ENCODE measurements at regions not wholly inside any gene's neighbourhood (a gene's known extent, or its start where the extent isn't known, plus 50 kb on each side); places are given as distances from the start of the nearest gene placed in this dataset.

GRCh38 chr20:59491884-59492283 is 112.5 kb upstream of the PHACTR3 start:
- ChIA-PET POLR2A (no interaction called here), CTCF (interaction anchor here (1.1 to 1.5 kb wide), 2 partner anchors 13 to 622 kb away, joined by 3 read pairs; no protein-coding TSS in a partner anchor)
- no peak for TF ChIP-seq CTCF (IDR thresholded peaks at IDR 0.05; ENCODE audit: control extremely low read depth, extremely low read depth, low read depth, missing control alignments)
- no peak for DNase-seq (ENCODE audit: extremely low spot score)

- ChIA-PET POLR2A (no interaction called here), CTCF (interaction anchor here (0.7 kb wide), 1 partner anchor 12 kb away, joined by 3 read pairs; no protein-coding TSS in a partner anchor)
- TF ChIP-seq CTCF (IDR thresholded peaks at IDR 0.05; ENCODE audit: control extremely low read depth, extremely low read depth, low read depth, missing control alignments): no peak
- no peak for DNase-seq (ENCODE audit: extremely low spot score)
Observed at GRCh38 chr20:59493926-59494325, 110.4 kb upstream of the PHACTR3 start.

DNA sequence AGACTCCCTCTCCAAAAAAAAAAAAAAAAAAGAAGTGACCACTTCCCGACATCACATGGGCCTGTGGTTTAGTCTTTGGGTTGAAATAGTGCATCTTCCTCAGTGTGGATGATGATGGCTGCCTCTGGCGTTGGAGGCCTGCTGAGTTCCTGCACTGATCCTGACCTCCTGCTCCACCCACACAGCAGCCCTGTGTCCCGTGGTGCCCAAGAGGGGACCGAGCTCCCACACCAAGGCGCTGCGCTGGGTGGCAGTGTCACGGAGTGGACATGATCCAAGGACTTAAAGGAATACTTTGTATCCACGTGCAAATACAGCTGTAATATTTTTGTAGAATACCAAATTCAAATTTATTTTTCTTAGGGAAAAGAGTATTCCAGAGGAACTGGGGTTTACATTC is 109.2 kb upstream of the PHACTR3 start:
- ChIA-PET CTCF (interaction anchor here (0.7 to 2.2 kb wide), 24 partner anchors 8 to 661 kb away, joined by 3 to 29 read pairs (median 7); no protein-coding TSS in a partner anchor), POLR2A (no interaction called here)
- DNase-seq (ENCODE audit: extremely low spot score): no peak
- no peak for TF ChIP-seq CTCF (IDR thresholded peaks at IDR 0.05; ENCODE audit: control extremely low read depth, extremely low read depth, low read depth, missing control alignments)

DNA sequence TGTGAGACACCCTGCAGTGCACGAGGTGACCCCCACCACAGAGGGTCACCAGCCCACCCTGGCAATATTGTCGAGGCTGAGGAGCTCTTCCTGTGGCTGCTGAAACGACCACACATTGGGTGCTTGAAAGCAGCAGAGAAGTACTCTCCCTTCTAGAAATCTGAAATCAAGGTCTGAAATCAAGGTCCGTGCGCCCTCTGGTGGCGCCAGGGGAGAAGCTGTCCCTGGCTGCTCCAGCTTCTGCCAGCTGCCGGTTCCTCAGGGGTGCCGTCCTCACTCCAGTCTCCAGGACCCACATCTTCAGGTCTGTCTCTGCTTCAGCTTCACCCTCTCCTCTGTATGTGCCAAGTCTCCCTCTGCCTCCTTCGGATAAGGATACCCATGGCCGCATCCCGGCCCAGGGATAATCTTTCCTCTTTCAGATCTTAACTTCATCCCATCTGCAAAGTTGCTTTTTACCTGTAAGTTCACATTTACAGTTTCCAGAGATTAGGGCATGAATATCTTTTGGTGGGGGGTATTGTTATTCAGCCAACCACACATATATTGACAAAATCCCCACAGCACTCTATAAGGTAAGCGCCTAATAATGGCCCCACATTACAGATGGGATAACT is 108.3 kb upstream of the PHACTR3 start:
- ChIA-PET POLR2A (no interaction called here), CTCF (interaction anchor here (0.6 to 2.2 kb wide), 33 partner anchors 9 to 1015 kb away, joined by 3 to 29 read pairs (median 4); no protein-coding TSS in a partner anchor)
- peak; percentile 94 for TF ChIP-seq CTCF (IDR thresholded peaks at IDR 0.05; ENCODE audit: control extremely low read depth, extremely low read depth, low read depth, missing control alignments)
- peak; percentile 78 for DNase-seq (ENCODE audit: extremely low spot score)

- DNase-seq (ENCODE audit: extremely low spot score): no peak
- CTCF ChIA-PET: interaction anchor here (0.7 to 1.8 kb wide), 3 partner anchors 20 to 45 kb away, joined by 3 to 6 read pairs (median 3); no protein-coding TSS in a partner anchor
- TF ChIP-seq CTCF (IDR thresholded peaks at IDR 0.05; ENCODE audit: control extremely low read depth, extremely low read depth, low read depth, missing control alignments): no peak
- POLR2A ChIA-PET: no interaction called here
Observed at GRCh38 chr20:59498291-59498690, 106.0 kb upstream of the PHACTR3 start.

DNA sequence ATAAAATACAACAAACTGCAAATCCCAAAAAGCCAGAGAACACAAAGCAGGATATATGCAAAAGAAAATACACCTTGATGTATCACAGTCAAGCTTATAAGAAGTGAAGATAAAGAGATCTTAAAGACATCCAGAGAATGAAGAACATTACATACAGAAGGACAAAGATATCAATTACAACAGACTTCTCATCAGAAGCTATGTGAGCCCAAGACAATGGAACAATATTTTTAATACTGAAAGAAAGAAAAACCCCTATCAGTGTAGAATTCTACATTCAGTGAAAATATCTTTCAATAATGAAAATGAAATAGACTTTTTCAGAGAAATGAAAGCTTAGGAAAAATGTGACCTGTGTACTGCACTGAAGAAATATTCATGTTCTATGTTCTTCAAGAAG is 104.5 kb upstream of the PHACTR3 start:
- ChIA-PET POLR2A (no interaction called here), CTCF (interaction anchor here (1.6 to 1.8 kb wide), 2 partner anchors 19 to 71 kb away, joined by 4 to 6 read pairs; no protein-coding TSS in a partner anchor)
- no peak for DNase-seq (ENCODE audit: extremely low spot score)
- no peak for TF ChIP-seq CTCF (IDR thresholded peaks at IDR 0.05; ENCODE audit: control extremely low read depth, extremely low read depth, low read depth, missing control alignments)

All from GM10248 (cell line).